ENCODE measurements at regions not wholly inside any gene's neighbourhood (a gene's known extent, or its start where the extent isn't known, plus 50 kb on each side); places are given as distances from the start of the nearest gene placed in this dataset.
"Not testable (repeated sequence)": the region's sequence is repeated elsewhere in the genome, so short reads cannot be mapped to it uniquely, and the experiment has no call there.

DNA sequence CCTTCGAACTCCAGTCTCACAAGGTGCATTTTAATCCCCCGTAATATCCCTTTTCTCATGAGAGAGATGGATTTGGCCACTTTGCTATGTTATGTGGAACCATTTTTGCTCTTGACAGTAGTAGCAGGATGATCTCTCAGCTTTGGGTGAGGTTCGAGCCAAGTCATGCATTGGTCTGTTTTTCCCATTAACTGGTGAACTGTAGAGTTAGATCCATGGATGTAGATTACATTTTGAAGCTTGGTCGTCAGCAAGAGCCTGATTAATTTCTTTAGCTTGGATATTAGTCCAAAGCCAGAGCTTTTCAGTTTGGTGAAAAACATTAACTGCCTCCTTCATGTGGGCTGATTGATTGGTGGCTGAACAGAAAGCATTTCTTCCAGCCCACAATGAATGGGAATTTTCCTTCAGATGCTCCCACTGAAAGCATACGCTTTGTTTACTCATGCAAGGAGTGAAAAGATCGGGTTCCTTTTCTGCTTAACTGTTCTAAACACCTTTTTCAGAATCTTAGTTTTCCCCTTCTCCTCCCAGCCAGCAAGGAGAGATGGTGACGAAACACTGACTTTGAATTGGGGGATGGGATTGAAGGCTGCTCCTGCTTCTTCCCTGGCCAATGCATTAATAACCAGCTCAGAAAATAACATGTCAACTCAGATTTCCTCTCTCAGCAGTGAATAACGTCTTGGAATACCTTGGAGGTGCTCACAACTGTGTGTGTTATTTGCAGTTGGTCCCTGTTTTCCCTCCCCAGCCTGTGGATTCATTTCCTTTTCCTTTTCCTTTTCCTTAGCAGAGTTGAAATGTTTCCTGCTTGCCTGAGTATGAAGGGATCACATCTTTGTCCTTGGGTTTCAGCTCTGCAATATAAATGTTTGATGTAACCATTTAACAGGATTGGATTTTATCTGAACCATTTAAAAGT, 351.8 kb upstream of the FZD8 start:
- H3K4me3 ChIP-seq (ENCODE audit: low read length), result no peak overlapping the region
- H3K36me3 ChIP-seq (ENCODE audit: control insufficient read depth, insufficient read depth, low read length, severe bottlenecking), result no peaks in the 10 kb centered on the region
- H3K9me3 ChIP-seq (ENCODE audit: control insufficient read depth, low read length), result peaks cover 4% of the 10 kb centered on the region
- peaks cover 7% of the 10 kb centered on the region for H3K27me3 ChIP-seq (replicated peaks; ENCODE audit: control insufficient read depth, insufficient read depth, low read length)
- H3K9ac ChIP-seq (ENCODE audit: low read length), result no peak overlapping the region
- H3K4me1 ChIP-seq (ENCODE audit: control insufficient read depth, insufficient read depth, low read length), result no peaks in the 10 kb centered on the region
- DNase-seq (ENCODE audit: low read depth), result no peak

DNA sequence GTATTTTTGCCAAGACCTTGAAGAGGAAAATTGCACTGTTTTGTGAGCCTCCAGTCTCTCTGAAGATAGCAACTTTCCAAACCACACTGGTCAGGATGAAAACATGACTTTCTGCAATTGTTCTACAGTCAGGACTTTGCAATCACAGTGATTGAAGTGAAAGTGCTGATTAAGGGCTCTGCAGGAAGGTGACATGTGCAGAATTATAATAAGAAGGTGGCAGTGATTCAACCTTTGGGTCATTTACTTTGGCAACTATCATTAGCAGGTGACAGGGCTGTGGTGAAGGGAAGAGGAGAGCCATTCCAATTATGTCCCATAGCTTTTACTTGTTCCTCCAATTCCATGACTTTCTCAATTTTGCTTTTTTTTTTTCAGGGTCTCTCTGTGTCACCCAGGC, 350.0 kb upstream of the FZD8 start:
- DNase-seq (ENCODE audit: low read depth), result no peak
- Histone ChIP-seq H3K4me1 (ENCODE audit: control insufficient read depth, insufficient read depth, low read length) (no peaks in the 10 kb centered on the region), H3K9me3 (ENCODE audit: control insufficient read depth, low read length) (peaks cover 4% of the 10 kb centered on the region), H3K36me3 (ENCODE audit: control insufficient read depth, insufficient read depth, low read length, severe bottlenecking) (no peaks in the 10 kb centered on the region), H3K27me3 (replicated peaks; ENCODE audit: control insufficient read depth, insufficient read depth, low read length) (peaks cover 7% of the 10 kb centered on the region), H3K9ac (ENCODE audit: low read length) (no peak overlapping the region), H3K4me3 (ENCODE audit: low read length) (no peak overlapping the region)

DNA sequence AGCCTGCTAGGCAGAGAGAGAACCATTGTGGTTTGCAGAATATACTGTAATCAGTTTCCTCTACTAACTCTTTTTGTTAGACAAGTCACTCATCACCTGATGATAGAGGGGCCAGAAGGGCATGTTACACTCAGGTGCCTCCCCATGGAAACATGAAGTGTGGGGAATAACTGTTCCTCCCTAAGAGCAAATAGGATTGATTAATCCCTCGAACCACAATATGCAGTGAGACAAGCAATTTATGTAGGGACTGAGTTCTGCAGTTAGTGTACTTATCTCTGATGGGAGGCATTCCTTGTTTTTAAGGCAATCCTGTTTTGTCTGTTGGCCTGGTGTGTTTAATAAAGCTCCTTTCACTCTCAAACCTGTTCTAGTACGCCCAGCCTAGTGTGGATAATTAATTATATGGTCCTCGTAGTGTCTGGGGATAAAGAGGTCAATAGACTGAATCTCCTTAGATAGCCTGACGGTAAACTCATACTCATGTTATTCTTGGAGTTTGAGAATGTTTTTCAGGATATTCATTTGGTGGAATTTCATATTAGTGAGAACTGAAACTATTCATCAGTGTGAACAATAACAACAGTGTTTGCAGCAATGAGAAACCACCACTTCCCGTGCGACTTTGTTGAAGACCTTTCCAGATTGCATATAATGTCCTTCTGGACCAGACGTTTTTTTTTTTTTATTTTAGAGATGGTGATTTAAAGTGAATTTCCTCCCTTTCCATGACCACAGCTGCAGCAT, 344.8 kb upstream of the FZD8 start:
- H3K9me3 ChIP-seq (ENCODE audit: control insufficient read depth, low read length), result peaks cover 4% of the 10 kb centered on the region

DNA sequence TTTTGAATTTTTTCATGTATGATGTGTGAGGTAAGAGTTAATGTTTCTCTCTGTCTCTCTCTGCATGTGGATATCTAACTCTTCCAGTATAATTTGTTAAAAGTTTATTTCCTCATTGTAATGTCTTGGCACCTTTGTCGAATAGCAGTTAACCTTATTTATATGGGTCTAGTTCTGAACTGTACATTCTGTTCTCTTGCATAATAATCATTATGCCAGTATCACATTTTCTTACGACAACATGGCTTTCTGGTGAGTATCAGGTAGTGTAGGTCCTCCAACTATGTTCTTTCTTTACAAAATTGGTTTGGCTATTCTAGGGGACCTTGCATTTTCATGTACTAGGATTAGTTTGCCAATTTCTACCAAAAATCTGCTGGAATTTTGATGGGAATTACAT, 337.0 kb upstream of the FZD8 start:
- Histone ChIP-seq H3K27me3 (replicated peaks; ENCODE audit: control insufficient read depth, insufficient read depth, low read length) (no peaks in the 10 kb centered on the region), H3K36me3 (ENCODE audit: control insufficient read depth, insufficient read depth, low read length, severe bottlenecking) (no peaks in the 10 kb centered on the region), H3K9ac (ENCODE audit: low read length) (no peak overlapping the region), H3K4me3 (ENCODE audit: low read length) (no peak overlapping the region), H3K4me1 (ENCODE audit: control insufficient read depth, insufficient read depth, low read length) (peaks cover 12% of the 10 kb centered on the region), H3K9me3 (ENCODE audit: control insufficient read depth, low read length) (no peaks in the 10 kb centered on the region)
- DNase-seq (ENCODE audit: low read depth), result no peak

More for the DNA sequence above, 344.8 kb upstream of the FZD8 start:
- no peak for DNase-seq (ENCODE audit: low read depth)
- Histone ChIP-seq H3K36me3 (ENCODE audit: control insufficient read depth, insufficient read depth, low read length, severe bottlenecking) (no peaks in the 10 kb centered on the region), H3K4me1 (ENCODE audit: control insufficient read depth, insufficient read depth, low read length) (no peaks in the 10 kb centered on the region), H3K27me3 (replicated peaks; ENCODE audit: control insufficient read depth, insufficient read depth, low read length) (no peaks in the 10 kb centered on the region), H3K9ac (ENCODE audit: low read length) (no peak overlapping the region), H3K4me3 (ENCODE audit: low read length) (no peak overlapping the region)

DNA sequence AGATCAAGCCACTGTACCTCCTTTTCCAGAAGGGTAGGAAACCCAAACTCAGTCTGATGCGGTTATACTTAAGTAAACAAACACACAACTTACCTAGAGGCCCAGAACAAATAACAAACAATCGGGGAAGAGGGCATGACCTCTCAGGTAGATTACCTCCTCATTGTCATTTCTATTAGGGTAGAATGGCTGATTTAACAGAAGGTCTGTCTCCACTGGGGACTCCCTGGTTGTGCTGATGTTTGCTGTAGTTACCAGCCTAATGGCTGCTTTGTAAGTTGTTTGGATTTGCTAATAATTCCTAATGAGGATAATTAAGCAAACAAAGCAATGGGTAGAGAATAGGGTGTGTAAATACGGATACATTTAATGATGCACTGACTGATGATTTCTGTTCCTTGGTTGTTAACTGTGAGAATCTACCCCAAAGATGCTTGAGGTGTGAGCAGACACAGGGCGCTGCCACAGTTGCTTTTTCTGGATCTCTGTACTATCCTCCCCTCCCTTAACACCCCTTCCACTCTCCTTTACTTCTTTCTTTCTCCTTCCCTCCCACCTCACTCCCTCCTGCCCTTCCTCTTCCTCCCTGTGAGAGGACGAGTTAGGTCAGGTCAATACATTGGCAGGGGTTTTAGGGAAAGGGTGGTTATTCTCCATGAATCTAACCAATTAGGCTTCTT, 332.0 kb upstream of the FZD8 start:
- not testable (repeated sequence) for H3K36me3 ChIP-seq (ENCODE audit: control insufficient read depth, insufficient read depth, low read length, severe bottlenecking); H3K4me1 ChIP-seq (ENCODE audit: control insufficient read depth, insufficient read depth, low read length); H3K9ac ChIP-seq (ENCODE audit: low read length); H3K27me3 ChIP-seq (replicated peaks; ENCODE audit: control insufficient read depth, insufficient read depth, low read length); DNase-seq (ENCODE audit: low read depth); H3K4me3 ChIP-seq (ENCODE audit: low read length); H3K9me3 ChIP-seq (ENCODE audit: control insufficient read depth, low read length)

DNA sequence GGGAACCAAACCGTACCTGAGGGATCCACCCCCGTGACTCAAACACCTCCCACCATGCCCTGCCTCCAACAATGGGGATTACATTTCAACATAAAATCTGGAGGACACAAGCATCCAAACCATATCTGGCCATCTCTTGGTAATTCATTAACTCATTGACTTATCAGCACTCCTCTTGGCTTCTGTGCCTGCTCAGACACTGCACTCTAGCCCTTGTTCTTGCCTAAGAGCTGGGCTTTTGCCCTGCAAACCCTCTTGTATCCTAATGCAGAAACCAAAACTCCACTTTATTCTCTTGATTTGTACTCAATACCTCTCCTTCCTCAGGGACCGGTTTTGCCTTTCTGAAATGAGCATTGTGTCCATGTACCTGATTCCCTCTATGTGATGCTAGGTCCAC, 330.2 kb upstream of the FZD8 start:
- H3K9ac ChIP-seq (ENCODE audit: low read length), result no peak overlapping the region
- no peaks in the 10 kb centered on the region for H3K36me3 ChIP-seq (ENCODE audit: control insufficient read depth, insufficient read depth, low read length, severe bottlenecking)
- H3K4me1 ChIP-seq (ENCODE audit: control insufficient read depth, insufficient read depth, low read length), result no peaks in the 10 kb centered on the region
- peaks cover 9% of the 10 kb centered on the region for H3K9me3 ChIP-seq (ENCODE audit: control insufficient read depth, low read length)
- H3K27me3 ChIP-seq (replicated peaks; ENCODE audit: control insufficient read depth, insufficient read depth, low read length), result no peaks in the 10 kb centered on the region
- no peak overlapping the region for H3K4me3 ChIP-seq (ENCODE audit: low read length)
- no peak for DNase-seq (ENCODE audit: low read depth)

DNA sequence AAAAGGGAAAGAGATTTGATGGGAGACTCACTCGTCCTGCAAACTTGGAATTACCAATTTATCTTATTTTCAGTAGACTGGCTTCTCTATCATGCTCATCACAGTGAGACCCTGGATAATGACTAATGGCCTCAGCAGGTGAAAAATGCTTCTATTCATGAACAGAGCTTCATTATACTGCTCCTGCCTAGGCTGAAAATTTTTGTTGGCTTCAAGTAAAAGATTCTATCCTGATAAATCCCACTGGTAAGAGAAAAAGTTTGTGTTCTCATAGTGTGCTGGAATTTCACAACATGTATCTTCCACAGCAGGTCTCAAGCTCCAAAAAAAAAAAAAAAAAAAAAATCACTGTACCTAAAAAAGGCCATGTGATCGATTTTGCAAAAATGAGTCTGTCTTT, 329.3 kb upstream of the FZD8 start:
- DNase-seq (ENCODE audit: low read depth), result no peak
- Histone ChIP-seq H3K36me3 (ENCODE audit: control insufficient read depth, insufficient read depth, low read length, severe bottlenecking) (no peaks in the 10 kb centered on the region), H3K27me3 (replicated peaks; ENCODE audit: control insufficient read depth, insufficient read depth, low read length) (no peaks in the 10 kb centered on the region), H3K9ac (ENCODE audit: low read length) (no peak overlapping the region), H3K4me1 (ENCODE audit: control insufficient read depth, insufficient read depth, low read length) (no peaks in the 10 kb centered on the region), H3K4me3 (ENCODE audit: low read length) (no peak overlapping the region), H3K9me3 (ENCODE audit: control insufficient read depth, low read length) (peaks cover 9% of the 10 kb centered on the region)

DNA sequence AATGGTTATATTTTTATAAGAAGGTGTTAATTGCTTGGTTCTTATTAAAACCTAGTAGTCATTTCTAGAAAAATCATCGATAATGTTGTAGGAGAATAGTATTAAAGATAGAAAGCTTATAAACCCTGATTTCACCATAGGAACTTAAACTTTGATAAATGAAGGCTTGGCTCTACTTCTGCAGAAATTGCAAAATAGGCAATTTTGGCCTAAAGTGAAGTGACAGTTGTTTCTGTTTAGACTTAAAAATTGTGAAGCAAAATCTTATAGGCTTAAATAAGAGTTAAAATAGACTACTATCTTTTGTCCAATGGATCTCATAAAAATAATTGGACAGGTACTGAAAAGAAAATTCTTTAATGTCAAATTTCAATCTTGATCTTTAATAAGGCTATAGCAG, 321.6 kb upstream of the FZD8 start:
- Histone ChIP-seq H3K9ac (ENCODE audit: low read length) (no peak overlapping the region), H3K4me1 (ENCODE audit: control insufficient read depth, insufficient read depth, low read length) (peaks cover 3% of the 10 kb centered on the region), H3K4me3 (ENCODE audit: low read length) (no peak overlapping the region), H3K36me3 (ENCODE audit: control insufficient read depth, insufficient read depth, low read length, severe bottlenecking) (no peaks in the 10 kb centered on the region), H3K27me3 (replicated peaks; ENCODE audit: control insufficient read depth, insufficient read depth, low read length) (no peaks in the 10 kb centered on the region), H3K9me3 (ENCODE audit: control insufficient read depth, low read length) (no peaks in the 10 kb centered on the region)
- no peak for DNase-seq (ENCODE audit: low read depth)

DNA sequence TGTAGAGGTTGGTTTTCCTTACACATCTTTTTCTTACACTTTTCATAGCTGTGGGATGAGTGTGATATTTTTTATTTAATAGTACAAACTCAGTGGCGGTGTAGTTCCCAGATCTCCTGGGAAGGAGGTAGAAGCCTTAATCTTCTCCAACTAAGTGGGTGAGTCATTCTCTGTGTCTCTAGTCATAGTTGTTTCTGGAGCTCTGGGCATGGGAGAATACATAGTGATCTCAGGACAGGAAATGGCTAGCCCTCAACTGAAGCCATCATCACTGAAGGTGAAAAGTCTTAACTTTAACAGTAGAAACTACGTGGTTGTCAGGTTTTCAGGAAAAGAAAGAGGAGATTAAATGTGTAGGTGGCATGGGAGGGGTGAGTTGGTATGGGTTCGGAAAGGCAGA, 319.4 kb upstream of the FZD8 start:
- H3K36me3 ChIP-seq (ENCODE audit: control insufficient read depth, insufficient read depth, low read length, severe bottlenecking), result no peaks in the 10 kb centered on the region
- H3K9me3 ChIP-seq (ENCODE audit: control insufficient read depth, low read length), result no peaks in the 10 kb centered on the region
- H3K9ac ChIP-seq (ENCODE audit: low read length), result no peak overlapping the region
- DNase-seq (ENCODE audit: low read depth), result peak; percentile 33
- no peak overlapping the region for H3K4me3 ChIP-seq (ENCODE audit: low read length)
- H3K27me3 ChIP-seq (replicated peaks; ENCODE audit: control insufficient read depth, insufficient read depth, low read length), result no peaks in the 10 kb centered on the region
- H3K4me1 ChIP-seq (ENCODE audit: control insufficient read depth, insufficient read depth, low read length), result peaks cover 3% of the 10 kb centered on the region

DNA sequence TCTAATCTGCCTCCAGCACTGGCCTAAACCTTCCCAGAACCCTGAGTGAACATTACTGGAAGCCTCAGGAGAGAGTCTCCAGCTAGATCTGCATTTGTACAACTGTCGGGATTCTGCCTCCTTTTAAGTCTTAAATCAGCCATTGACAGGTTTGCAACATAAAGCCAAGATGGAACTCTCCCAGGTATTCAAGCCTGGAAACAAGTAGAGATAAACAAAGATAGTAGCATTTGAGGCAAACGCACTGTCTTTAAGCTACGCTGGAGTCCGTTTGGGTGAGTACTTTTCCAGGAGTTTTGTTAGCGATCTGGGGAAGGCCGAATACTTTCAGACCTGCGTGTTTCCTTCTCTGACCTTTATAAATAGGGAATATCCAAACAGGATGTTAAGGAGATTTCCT, 317.2 kb upstream of the FZD8 start:
- H3K4me3 ChIP-seq (ENCODE audit: low read length), result no peak overlapping the region
- peaks cover 3% of the 10 kb centered on the region for H3K4me1 ChIP-seq (ENCODE audit: control insufficient read depth, insufficient read depth, low read length)
- DNase-seq (ENCODE audit: low read depth), result peak; percentile 6
- no peaks in the 10 kb centered on the region for H3K36me3 ChIP-seq (ENCODE audit: control insufficient read depth, insufficient read depth, low read length, severe bottlenecking)
- no peaks in the 10 kb centered on the region for H3K27me3 ChIP-seq (replicated peaks; ENCODE audit: control insufficient read depth, insufficient read depth, low read length)
- H3K9me3 ChIP-seq (ENCODE audit: control insufficient read depth, low read length), result no peaks in the 10 kb centered on the region
- no peak overlapping the region for H3K9ac ChIP-seq (ENCODE audit: low read length)

DNA sequence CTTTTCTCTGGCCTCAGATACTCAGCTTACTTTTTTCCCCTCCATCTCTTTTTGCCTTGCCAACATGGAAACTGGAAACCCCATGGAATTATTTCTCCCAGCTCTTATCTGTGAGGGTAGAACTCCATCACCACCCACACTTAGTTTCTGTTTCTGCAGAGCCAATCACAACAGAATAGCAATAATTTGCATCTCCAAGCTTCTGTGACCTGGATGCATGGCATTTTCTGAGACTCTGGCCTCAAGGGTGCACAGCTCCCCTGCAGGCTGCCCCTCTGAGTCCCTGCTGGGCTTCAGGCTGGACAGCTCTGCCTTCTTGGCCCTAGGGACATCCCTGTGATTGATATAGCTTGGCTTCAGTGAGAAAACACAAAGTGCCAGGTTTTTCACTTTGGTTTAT, 316.5 kb upstream of the FZD8 start:
- DNase-seq (ENCODE audit: low read depth), result peak; percentile 9
- not testable (repeated sequence) for H3K36me3 ChIP-seq (ENCODE audit: control insufficient read depth, insufficient read depth, low read length, severe bottlenecking); H3K27me3 ChIP-seq (replicated peaks; ENCODE audit: control insufficient read depth, insufficient read depth, low read length); H3K4me1 ChIP-seq (ENCODE audit: control insufficient read depth, insufficient read depth, low read length); H3K9ac ChIP-seq (ENCODE audit: low read length); H3K9me3 ChIP-seq (ENCODE audit: control insufficient read depth, low read length); H3K4me3 ChIP-seq (ENCODE audit: low read length)

All from adipocyte (in vitro differentiated cells).